HG02885 (cell line): ENCODE measurements at regions not wholly inside any gene's neighbourhood (a gene's known extent, or its start where the extent isn't known, plus 50 kb on each side); places are given as distances from the start of the nearest gene placed in this dataset.
"Not testable (repeated sequence)": the region's sequence is repeated elsewhere in the genome, so short reads cannot be mapped to it uniquely, and the experiment has no call there.

Experiments used
- ATAC-seq: cut with Tn5 transposase; IDR thresholded peaks from one replicate; pipeline ENCODE4 v1.9.1; 2021; ENCODE audit warnings: mild to moderate bottlenecking; ENCODE audit not compliant: unreplicated experiment, poor library complexity

GRCh38 chr11:116357784-116358544 is 414.8 kb downstream of the BUD13 start:
- ATAC-seq: no peak

- no peak for ATAC-seq
Observed at GRCh38 chr11:116356451-116356850, 416.3 kb downstream of the BUD13 start.

- ATAC-seq: no peak
Observed at GRCh38 chr11:116355104-116355503, 417.7 kb downstream of the BUD13 start.

GRCh38 chr11:116353589-116353988 is 419.2 kb downstream of the BUD13 start:
- no peak for ATAC-seq

GRCh38 chr11:116352881-116353280 is 419.9 kb downstream of the BUD13 start:
- no peak for ATAC-seq

- ATAC-seq: no peak
Observed at GRCh38 chr11:116348226-116348625, 424.6 kb downstream of the BUD13 start.

- ATAC-seq: no peak
Observed at GRCh38 chr11:116345575-116345974, 427.2 kb downstream of the BUD13 start.

GRCh38 chr11:116344601-116345000 is 428.2 kb downstream of the BUD13 start:
- no peak for ATAC-seq

GRCh38 chr11:116343270-116343669 is 429.5 kb downstream of the BUD13 start:
- ATAC-seq: no peak

- ATAC-seq: no peak
Observed at GRCh38 chr11:116342148-116342547, 430.6 kb downstream of the BUD13 start.

GRCh38 chr11:116339306-116340098 is 433.3 kb downstream of the BUD13 start:
- no peak for ATAC-seq

GRCh38 chr11:116338500-116338899 is 434.3 kb downstream of the BUD13 start:
- not testable (repeated sequence) for ATAC-seq

- no peak for ATAC-seq
Observed at GRCh38 chr11:116336540-116336939, 436.2 kb downstream of the BUD13 start.

- ATAC-seq: no peak
Observed at GRCh38 chr11:116335891-116336290, 436.9 kb downstream of the BUD13 start.

- no peak for ATAC-seq
Observed at GRCh38 chr11:116335078-116335477, 437.7 kb downstream of the BUD13 start.

GRCh38 chr11:116334596-116334995 is 438.2 kb downstream of the BUD13 start:
- no peak for ATAC-seq

- no peak for ATAC-seq
Observed at GRCh38 chr11:116333001-116333535, 439.7 kb downstream of the BUD13 start.

GRCh38 chr11:116332391-116332790 is 440.4 kb downstream of the BUD13 start:
- ATAC-seq: no peak

GRCh38 chr11:116331381-116331780 is 441.4 kb downstream of the BUD13 start:
- no peak for ATAC-seq

GRCh38 chr11:116330439-116331185 is 442.2 kb downstream of the BUD13 start:
- ATAC-seq: no peak
